ENCODE measurements at regions not wholly inside any gene's neighbourhood (a gene's known extent, or its start where the extent isn't known, plus 50 kb on each side); places are given as distances from the start of the nearest gene placed in this dataset.

DNA sequence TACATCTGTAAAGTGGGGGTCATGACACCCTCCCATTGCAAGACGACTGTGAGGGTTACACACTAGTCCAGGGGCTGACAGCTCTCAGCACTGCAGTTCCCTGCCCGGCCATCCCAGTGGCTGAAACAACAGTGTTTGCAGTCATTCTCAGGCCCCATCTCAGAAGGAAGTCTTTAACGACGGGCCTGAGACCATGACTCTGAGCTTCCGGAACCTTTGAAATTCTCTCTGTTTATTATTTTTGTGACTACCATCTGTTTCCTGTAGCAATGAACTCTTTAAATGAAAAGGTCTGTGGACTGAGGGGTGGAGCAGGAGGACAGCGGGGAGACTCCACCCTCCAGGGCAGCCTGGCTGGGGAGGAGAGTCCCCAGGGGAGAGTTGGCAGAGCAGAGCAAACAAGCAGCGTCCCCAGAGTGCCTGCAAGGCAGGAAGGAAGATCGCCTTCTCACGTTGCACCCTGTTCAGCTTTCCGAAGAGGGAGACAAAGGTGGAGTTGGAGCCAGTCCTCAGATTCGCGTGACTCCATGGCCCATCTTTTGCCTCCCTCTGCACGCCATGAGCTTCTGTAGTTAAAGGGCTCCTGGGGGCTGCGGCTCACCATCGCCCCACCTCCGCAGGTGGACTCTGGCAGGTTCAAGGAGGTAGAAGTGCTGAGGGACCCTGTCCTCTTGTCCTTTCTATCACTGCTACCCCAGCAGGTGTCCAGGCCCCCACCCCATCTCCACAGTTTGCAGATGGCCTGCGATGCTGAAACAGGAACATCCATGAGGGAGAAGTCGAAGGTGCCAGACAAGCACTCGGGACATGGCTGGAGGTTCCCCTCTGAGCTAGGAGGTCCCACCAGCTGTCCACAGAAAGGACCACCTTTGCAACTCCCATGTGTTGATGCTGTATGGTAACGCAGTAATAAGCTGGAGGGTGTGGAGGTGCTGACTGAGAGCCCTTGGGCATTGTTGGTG, 525.8 kb upstream of the PROK2 start:
- TF ChIP-seq, protein P1, sequence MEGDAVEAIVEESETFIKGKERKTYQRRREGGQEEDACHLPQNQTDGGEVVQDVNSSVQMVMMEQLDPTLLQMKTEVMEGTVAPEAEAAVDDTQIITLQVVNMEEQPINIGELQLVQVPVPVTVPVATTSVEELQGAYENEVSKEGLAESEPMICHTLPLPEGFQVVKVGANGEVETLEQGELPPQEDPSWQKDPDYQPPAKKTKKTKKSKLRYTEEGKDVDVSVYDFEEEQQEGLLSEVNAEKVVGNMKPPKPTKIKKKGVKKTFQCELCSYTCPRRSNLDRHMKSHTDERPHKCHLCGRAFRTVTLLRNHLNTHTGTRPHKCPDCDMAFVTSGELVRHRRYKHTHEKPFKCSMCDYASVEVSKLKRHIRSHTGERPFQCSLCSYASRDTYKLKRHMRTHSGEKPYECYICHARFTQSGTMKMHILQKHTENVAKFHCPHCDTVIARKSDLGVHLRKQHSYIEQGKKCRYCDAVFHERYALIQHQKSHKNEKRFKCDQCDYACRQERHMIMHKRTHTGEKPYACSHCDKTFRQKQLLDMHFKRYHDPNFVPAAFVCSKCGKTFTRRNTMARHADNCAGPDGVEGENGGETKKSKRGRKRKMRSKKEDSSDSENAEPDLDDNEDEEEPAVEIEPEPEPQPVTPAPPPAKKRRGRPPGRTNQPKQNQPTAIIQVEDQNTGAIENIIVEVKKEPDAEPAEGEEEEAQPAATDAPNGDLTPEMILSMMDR (IDR thresholded peaks at IDR 0.05; ENCODE audit: insufficient read depth, low read length, poor library complexity, severe bottlenecking): no peak
- Histone ChIP-seq H3K36me3 (ENCODE audit: control insufficient read depth, insufficient read depth, low read length) (no peaks in the 10 kb centered on the region), H3K4me3 (ENCODE audit: low read depth, low read length) (no peak overlapping the region), H3K27me3 (ENCODE audit: control insufficient read depth, insufficient read depth, low read length) (no peaks in the 10 kb centered on the region)
- DNase-seq (ENCODE audit: low read depth): no peak

DNA sequence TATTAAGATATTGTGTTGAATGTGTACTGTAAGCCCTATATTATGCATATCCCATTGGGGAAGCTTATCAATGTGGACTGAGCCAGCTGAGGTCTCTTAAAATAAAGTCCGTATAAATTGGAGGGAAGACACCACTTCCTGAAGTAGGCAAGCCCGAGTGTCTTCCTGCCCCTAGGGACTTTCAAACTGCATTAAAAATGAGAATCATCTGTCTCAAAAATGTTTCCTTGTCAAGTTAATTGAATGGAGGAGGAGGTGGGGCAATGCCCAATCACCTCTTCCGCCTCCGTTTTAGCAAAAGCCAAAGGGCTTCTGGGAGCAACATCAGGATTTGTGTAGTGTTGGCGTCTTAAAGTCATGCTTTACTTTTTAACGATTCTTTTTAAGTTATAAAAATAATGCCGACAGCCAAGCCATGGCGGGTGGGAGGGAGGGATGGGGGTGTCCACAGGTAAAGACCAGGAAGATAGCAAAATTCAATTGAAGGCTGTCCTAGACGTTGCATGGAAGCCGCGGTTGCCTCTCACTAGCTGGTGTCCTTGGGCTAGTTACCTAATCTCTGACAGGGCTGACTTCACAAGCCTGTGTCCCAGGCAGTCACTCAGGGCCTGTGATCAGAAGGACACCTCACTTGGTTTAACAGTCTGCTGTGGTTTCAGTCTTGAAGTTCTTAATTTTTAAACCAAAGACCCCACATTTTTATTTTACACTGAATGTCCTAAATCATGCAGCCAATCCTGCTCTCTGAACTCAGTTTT, 524.9 kb upstream of the PROK2 start:
- Histone ChIP-seq H3K4me3 (ENCODE audit: low read depth, low read length) (no peak overlapping the region), H3K27me3 (ENCODE audit: control insufficient read depth, insufficient read depth, low read length) (no peaks in the 10 kb centered on the region), H3K36me3 (ENCODE audit: control insufficient read depth, insufficient read depth, low read length) (no peaks in the 10 kb centered on the region)
- TF ChIP-seq, protein P1 (IDR thresholded peaks at IDR 0.05; ENCODE audit: insufficient read depth, low read length, poor library complexity, severe bottlenecking): no peak
- no peak for DNase-seq (ENCODE audit: low read depth)

DNA sequence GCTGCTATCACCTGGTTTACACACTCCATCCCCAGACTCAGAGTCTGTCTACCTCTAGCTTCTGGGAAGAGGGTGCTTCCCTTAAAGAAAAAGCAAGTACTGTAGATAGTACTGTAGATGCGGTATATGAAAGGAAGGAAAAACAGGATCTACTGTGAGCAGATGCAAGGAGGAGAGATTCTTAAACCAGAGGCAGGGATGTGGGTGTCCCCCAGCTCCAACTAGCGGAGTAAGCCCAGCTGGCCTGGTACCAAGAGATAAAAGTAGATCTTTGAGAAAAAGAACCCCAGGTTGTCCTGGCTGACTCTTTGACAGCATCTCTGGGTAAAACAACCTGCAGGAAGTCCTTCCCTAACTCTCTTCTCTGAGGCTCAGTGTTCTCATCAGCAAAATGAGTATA, 523.7 kb upstream of the PROK2 start:
- peaks cover 2% of the 10 kb centered on the region for H3K27me3 ChIP-seq (ENCODE audit: control insufficient read depth, insufficient read depth, low read length)
- H3K4me3 ChIP-seq (ENCODE audit: low read depth, low read length): no peak overlapping the region
- DNase-seq (ENCODE audit: low read depth): no peak
- TF ChIP-seq, protein P1 (IDR thresholded peaks at IDR 0.05; ENCODE audit: insufficient read depth, low read length, poor library complexity, severe bottlenecking): no peak
- no peaks in the 10 kb centered on the region for H3K36me3 ChIP-seq (ENCODE audit: control insufficient read depth, insufficient read depth, low read length)

DNA sequence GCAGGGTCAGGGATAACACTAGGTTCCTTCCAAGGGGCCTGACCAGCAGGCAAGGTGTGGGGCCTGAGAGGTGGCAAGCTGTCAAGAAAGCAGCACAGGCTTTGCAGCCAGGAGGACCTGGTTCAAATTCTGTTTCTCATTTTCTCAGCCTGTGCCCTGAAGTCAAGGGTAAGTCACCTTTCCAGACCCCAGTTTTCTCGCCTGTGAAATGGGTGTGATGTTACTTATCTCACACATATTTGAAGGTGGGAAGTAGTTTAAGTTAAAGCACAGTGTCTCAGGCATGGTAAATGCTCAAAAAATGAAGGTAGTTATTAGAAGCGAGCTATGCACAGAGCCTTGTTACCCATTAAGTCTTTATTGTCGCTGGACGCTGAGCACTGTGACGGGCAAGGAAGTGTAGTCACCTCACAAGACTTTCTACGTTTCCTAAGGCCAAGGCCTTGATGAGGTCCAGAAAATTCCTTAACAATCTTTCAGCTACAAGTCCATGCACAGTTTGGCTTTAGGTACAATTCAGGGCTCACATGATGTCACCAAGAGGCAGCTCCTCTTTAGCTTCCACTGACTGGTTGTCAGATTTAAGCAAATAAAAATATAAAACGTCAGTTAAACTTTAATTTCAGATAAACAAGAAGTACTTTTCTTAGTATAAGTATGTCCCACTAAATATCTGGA, 522.6 kb upstream of the PROK2 start:
- TF ChIP-seq, protein P1 (IDR thresholded peaks at IDR 0.05; ENCODE audit: insufficient read depth, low read length, poor library complexity, severe bottlenecking): no peak
- Histone ChIP-seq H3K4me3 (ENCODE audit: low read depth, low read length) (no peak overlapping the region), H3K36me3 (ENCODE audit: control insufficient read depth, insufficient read depth, low read length) (no peaks in the 10 kb centered on the region), H3K27me3 (ENCODE audit: control insufficient read depth, insufficient read depth, low read length) (peaks cover 3% of the 10 kb centered on the region)
- no peak for DNase-seq (ENCODE audit: low read depth)

DNA sequence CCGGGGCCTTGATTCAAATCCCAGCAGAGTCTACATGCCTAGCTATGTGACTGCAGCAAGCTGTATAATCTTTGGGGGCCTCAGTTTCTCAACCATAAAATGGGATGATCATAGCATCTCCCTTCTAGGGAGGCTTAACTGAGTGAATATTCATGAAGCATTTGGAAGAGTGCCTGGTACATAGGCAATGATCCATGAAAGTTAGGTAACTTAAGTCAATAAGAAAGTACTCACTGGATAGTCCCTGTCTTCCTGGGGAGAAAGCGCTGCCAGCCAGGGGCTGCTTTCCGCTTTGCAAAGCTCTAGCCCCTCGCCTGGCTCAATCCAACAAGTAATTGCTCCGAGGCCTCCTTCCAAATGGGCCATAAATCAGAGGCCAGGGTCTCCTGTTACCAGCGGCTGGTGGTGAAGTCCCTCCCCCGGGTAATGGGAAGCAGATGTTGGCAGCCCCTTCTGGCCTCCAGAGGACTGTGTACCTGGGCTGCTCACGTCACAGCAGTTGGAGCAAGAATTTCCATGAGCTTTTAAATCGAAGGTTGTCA, 521.9 kb upstream of the PROK2 start:
- Histone ChIP-seq H3K27me3 (ENCODE audit: control insufficient read depth, insufficient read depth, low read length) (peaks cover 3% of the 10 kb centered on the region), H3K36me3 (ENCODE audit: control insufficient read depth, insufficient read depth, low read length) (no peaks in the 10 kb centered on the region), H3K4me3 (ENCODE audit: low read depth, low read length) (no peak overlapping the region)
- DNase-seq (ENCODE audit: low read depth): no peak
- TF ChIP-seq, protein P1 (IDR thresholded peaks at IDR 0.05; ENCODE audit: insufficient read depth, low read length, poor library complexity, severe bottlenecking): peak; percentile 36

Measured in kidney epithelial cell (primary cell).